GM18873 (cell line): ENCODE measurements at regions not wholly inside any gene's neighbourhood (a gene's known extent, or its start where the extent isn't known, plus 50 kb on each side); places are given as distances from the start of the nearest gene placed in this dataset.
"Not testable (repeated sequence)": the region's sequence is repeated elsewhere in the genome, so short reads cannot be mapped to it uniquely, and the experiment has no call there.

Experiments used
- ATAC-seq: cut with Tn5 transposase; IDR thresholded peaks from one replicate; pipeline ENCODE4 v1.9.1; 2021; ENCODE audit warnings: mild to moderate bottlenecking, moderate library complexity, moderate number of reproducible peaks; ENCODE audit not compliant: unreplicated experiment, low FRiP score

DNA sequence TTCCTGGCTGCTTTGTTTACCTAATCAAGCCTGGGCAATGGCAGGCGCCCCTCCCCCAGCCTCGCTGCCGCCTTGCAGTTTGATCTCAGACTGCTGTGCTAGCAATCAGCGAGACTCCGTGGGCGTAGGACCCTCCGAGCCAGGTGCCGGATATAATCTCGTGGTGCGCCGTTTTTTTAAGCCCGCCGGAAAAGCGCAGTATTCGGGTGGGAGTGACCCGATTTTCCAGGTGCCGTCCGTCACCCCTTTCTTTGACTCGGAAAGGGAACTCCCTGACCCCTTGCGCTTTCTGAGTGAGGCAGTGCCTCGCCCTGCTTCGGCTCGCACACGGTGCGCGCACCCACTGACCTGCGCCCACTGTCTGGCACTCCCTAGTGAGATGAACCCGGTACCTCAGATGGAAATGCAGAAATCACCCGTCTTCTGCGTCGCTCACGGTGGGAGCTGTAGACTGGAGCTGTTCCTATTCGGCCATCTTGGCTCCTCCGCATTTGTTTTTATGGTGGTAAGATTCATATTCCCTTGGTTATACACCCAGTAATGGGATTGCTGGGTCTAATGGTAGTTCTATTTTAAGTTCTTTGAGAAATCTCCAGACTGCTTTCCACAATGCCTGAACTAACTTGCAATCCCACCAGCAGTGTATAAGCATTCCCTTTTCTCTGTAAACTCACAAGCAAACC lies 652.1 kb upstream of the LRFN5 start:
- not testable (repeated sequence) for ATAC-seq

DNA sequence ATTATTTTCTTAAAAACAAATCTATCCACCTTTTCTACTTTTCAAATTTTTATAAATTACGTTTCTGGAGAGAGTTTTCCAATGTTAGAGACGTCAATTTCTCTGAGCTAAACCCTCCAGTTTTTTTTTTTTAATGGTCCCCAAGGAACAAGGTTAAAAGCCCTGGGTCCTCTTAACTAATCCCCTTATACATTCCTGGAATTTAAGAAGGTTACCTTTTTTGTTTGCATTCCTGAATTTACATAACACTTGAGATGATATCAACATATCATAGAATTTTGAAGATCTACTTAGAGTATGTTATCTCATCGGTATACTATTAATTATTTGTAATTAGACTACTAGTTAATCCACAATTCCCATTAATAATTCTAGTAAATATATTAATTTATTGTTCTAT lies 662.2 kb upstream of the LRFN5 start:
- ATAC-seq: no peak

- ATAC-seq: no peak
These were observed 669.8 kb upstream of the LRFN5 start for GRCh38 chr14:40936861-40937260.

- ATAC-seq: no peak
These were observed 686.3 kb upstream of the LRFN5 start for GRCh38 chr14:40920380-40920779.

- no peak for ATAC-seq
These were observed 695.5 kb upstream of the LRFN5 start for GRCh38 chr14:40911141-40911540.

GRCh38 chr14:40909906-40910305 lies 696.8 kb upstream of the LRFN5 start:
- no peak for ATAC-seq

GRCh38 chr14:40903709-40904108 lies 703.0 kb upstream of the LRFN5 start:
- no peak for ATAC-seq

- no peak for ATAC-seq
These were observed 707.2 kb upstream of the LRFN5 start for GRCh38 chr14:40899435-40899834.

- no peak for ATAC-seq
These were observed 711.8 kb upstream of the LRFN5 start for GRCh38 chr14:40894846-40895245.

GRCh38 chr14:40889126-40889525 lies 717.5 kb upstream of the LRFN5 start:
- ATAC-seq: no peak

DNA sequence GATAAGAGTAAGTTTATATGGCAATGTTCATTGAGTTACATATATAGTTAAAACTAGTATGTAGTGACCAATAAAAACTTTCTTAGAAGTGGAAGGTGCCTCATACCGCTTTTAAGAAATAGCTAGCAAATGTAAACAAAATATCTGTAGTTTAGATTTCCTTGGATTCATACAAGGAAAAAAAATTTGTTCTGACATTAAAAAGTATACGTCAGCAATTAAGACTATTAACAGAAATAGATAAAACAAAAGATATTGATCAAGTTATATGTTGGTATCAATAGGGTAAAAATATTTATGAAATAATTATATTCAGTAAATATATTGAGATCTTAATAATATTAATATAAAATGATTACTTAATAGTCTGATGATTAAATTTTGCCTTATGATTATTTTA lies 718.8 kb upstream of the LRFN5 start:
- no peak for ATAC-seq

DNA sequence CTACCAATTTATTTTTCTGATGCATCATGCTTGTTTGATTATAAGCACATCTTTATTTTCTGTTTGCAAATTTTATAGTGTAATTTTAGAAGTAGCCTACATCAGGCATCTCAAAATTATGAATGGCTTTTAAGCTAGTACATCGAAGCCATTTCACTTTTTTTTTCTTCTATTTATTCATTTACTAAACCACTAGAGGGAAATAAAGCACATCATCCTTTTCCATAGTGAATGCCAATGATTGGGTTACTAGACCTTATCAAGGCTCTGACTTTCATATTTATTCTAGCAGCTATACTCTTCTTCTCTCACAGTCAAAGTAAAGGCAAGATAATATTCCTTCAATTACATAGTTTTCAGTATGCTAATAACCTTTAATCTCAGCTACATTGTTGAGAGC lies 736.4 kb upstream of the LRFN5 start:
- no peak for ATAC-seq

GRCh38 chr14:40859055-40859454 lies 747.6 kb upstream of the LRFN5 start:
- no peak for ATAC-seq

DNA sequence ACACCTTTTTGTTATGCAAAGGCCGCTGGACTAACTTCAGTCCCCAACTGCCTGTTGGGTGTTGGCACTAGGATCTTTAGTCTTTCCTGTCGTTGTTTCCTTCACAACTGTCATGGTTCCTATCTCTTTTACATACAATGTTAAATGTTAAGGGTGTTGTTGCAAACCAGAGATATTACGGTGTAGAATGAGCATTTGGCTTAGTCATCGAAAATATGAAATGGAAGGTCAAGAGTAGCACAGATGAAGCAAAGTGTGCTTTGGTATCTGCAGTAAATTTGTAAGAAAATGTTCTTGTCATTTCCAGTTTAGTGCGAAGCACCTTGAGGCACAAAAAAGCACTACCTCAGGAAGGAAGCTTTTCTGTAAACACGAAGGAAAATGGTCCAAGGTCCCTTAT lies 751.3 kb upstream of the LRFN5 start:
- no peak for ATAC-seq

- ATAC-seq: no peak
These were observed 756.5 kb upstream of the LRFN5 start for GRCh38 chr14:40850191-40850590.

DNA sequence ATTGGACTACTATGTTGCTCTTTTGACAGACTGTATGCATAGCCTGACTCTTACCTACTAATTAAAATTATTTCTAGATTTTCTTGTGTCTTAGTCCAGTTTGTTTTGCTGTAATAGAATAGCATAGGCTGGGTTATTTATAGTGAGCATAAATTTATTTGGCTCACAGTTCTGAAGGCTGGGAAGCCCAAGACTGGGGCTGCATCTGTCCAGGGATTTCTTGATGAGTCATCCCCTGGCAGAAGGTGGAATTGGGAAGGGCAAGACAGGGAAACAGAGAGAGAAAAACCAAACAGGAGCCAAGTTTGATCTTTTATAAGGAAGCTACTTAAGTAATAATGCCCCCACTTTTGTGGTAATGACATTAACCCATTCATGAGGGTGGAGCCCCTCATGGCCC lies 759.2 kb upstream of the LRFN5 start:
- ATAC-seq: no peak

GRCh38 chr14:40842816-40843215 lies 763.9 kb upstream of the LRFN5 start:
- no peak for ATAC-seq

DNA sequence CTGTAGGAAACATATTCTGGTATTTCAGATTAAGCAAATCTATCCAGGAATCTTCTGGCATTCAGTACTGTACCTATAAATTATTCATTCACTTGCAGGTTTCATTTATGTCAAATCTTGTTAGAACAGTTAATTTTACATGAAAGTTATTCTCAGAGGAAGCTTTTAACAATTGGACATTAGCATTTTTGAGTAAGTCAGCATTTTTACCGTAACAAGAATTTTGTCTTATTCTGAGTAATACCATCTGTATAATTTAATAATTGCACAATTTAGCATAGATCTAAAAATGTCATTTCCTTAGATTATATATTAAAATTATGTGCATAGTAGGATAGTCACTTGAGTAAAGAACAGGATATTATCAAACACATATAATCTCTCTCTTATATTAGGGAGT lies 764.8 kb upstream of the LRFN5 start:
- no peak for ATAC-seq

GRCh38 chr14:40838601-40839000 lies 768.1 kb upstream of the LRFN5 start:
- ATAC-seq: no peak

DNA sequence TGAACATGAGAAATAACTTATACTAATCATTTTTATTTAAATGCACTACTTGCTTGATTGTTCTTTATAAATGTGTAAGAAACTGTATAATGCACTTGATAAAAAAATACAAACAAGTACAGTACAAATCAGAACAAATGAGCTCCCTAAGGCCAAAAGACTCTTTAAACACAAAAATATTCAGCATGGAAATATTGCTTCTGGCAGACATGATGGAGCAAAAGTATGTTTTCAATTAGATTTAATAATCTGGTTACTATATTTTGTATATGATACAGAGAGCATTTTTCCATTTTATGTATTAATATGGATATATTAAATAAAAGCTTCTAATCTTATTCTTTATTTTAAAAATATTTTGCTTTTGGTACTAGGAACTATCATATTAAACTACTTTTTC lies 800.2 kb upstream of the LRFN5 start:
- no peak for ATAC-seq

GRCh38 chr14:40796168-40796567 lies 810.5 kb upstream of the LRFN5 start:
- ATAC-seq: no peak

DNA sequence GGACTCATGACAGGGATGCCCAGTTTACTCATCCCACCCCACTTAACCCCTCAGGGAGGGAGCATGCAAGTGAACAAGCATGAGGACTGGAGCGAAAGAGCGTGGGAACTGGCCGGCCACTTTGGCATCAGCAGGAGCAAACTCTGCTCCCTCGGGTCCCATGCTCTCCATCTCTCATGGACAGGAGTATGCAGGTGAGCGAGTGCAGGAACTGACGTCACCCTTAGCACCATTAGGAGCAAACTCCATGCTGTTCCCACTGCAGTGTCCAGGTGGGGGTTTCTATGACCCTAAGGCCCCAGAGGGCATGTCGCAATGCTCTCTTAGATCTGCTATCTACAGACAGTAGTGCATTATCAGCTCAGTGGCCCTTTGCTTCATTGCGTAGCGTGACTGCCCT lies 821.8 kb upstream of the LRFN5 start:
- no peak for ATAC-seq

DNA sequence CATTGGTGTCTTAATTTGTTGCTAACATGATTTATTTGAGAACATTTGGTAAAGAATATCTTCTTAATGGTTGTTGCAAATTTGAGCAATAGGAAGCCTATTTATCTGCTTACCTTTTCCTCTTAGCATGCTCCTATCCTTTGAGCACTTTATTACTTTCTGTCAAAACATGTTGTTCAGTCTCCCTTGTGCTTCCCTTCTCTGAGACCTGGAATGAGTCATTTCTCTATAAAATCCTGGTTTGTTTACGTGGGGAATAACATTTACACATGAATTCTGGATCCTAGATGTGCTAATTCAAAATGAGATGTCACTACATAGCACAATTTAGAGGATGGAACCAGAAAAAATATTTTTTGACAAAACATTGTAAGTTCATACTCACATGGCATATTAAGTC lies 844.0 kb upstream of the LRFN5 start:
- no peak for ATAC-seq
